Keratinocyte (primary cell): ENCODE measurements at regions not wholly inside any gene's neighbourhood (a gene's known extent, or its start where the extent isn't known, plus 50 kb on each side); places are given as distances from the start of the nearest gene placed in this dataset.

ENCODE experiments used
- EZH2 ChIP-seq: IDR thresholded peaks from one replicate; pipeline ENCODE4 v1.6.1; 2012; ENCODE audit warnings: inconsistent platforms, mild to moderate bottlenecking, low read length, moderate library complexity
- TF ChIP-seq, protein P1 (sequence below), 3 experiments: IDR thresholded peaks in 1 of 3; conservative IDR thresholded peaks in 1 of 3; optimal IDR thresholded peaks in 1 of 3; 2 replicates in 2 of 3; 3 replicates in 1 of 3; pipeline versions ENCODE3 to v1.5.1; 2011; ENCODE audit warnings: low read length in 3 of 3, mild to moderate bottlenecking in 3 of 3, moderate library complexity in 2 of 3, control low read depth in 1 of 3, inconsistent platforms in 1 of 3; ENCODE audit not compliant: insufficient read depth in 2 of 3; ENCODE audit errors: extremely low read depth in 1 of 3

DNA sequence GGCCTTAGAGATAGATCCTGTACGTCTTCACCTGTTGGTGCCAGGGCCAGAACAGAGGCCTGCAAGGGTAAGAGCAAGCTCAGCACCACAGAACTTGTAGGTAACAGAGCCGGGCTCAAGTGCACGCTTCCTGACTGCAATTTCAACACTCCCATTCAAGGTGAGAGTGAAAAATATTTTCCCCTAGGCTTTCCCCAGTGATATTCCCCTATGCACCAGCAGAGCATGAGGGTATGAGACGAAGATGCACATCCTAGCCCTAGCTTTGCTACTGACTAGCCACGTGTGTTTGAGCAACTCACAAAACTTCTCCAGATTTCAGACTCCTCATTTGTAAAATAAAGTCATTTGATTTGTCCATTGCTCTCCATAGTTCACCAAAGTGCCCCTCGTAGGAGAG, 411.6 kb downstream of the ZNF521 start:
- TF ChIP-seq, protein P1, sequence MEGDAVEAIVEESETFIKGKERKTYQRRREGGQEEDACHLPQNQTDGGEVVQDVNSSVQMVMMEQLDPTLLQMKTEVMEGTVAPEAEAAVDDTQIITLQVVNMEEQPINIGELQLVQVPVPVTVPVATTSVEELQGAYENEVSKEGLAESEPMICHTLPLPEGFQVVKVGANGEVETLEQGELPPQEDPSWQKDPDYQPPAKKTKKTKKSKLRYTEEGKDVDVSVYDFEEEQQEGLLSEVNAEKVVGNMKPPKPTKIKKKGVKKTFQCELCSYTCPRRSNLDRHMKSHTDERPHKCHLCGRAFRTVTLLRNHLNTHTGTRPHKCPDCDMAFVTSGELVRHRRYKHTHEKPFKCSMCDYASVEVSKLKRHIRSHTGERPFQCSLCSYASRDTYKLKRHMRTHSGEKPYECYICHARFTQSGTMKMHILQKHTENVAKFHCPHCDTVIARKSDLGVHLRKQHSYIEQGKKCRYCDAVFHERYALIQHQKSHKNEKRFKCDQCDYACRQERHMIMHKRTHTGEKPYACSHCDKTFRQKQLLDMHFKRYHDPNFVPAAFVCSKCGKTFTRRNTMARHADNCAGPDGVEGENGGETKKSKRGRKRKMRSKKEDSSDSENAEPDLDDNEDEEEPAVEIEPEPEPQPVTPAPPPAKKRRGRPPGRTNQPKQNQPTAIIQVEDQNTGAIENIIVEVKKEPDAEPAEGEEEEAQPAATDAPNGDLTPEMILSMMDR (optimal IDR thresholded peaks at IDR 0.05 in 1 of 3, IDR thresholded peaks at IDR 0.05 in 1 of 3, conservative IDR thresholded peaks at IDR 0.05 in 1 of 3; ENCODE audit: extremely low read depth in 1 of 3, insufficient read depth in 2 of 3, low read length in 3 of 3), result no peak
- TF ChIP-seq EZH2, result no peak
